GM19467 (cell line): ENCODE measurements at regions not wholly inside any gene's neighbourhood (a gene's known extent, or its start where the extent isn't known, plus 50 kb on each side); places are given as distances from the start of the nearest gene placed in this dataset.
"Not testable (repeated sequence)": the region's sequence is repeated elsewhere in the genome, so short reads cannot be mapped to it uniquely, and the experiment has no call there.

ENCODE experiments used
- ATAC-seq: cut with Tn5 transposase; IDR thresholded peaks from one replicate; pipeline ENCODE4 v1.9.1; 2021; ENCODE audit warnings: mild to moderate bottlenecking, moderate library complexity; ENCODE audit not compliant: unreplicated experiment

DNA sequence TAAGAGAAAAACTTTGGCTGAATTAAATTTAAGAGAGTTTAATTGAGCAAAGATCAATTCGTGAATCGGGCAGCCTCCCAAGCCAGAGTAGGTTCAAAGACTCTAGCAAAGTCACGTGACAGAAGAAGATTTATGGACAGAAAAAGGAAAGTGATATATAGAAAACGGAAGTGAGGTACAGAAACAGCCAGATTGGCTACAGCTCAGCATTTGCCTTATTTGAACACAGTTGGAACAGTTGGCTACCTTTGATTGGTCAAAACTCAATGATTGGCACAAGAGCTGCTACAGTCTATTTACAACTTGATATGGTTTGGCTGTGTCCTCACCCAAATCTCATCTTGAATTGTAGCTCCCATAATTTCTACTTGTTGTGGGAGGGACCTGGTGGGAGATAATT is 102.6 kb downstream of the PLG start:
- no peak for ATAC-seq

GRCh38 chr6:160808263-160808662 is 106.2 kb downstream of the PLG start:
- ATAC-seq, result no peak

DNA sequence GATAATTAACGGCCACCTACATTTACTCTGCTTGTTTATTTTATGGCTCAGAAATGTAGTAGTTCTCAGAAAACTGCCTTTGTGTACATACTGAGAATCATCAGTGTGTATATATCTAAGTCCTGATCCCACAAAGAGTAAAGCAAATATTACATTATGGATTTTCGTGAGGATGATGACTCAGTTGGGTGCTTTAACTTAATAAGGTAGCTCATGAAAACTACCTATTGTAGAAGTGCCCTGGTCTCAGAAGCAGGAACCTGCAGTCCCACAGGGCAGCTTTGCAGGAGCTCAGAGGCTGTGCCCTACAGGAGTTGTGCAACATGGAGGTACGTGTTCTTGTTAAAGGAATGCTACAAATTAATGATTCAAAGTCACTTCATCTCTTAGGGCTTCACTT is 108.2 kb downstream of the PLG start:
- no peak for ATAC-seq

GRCh38 chr6:160812097-160812496 is 110.1 kb downstream of the PLG start:
- no peak for ATAC-seq

DNA sequence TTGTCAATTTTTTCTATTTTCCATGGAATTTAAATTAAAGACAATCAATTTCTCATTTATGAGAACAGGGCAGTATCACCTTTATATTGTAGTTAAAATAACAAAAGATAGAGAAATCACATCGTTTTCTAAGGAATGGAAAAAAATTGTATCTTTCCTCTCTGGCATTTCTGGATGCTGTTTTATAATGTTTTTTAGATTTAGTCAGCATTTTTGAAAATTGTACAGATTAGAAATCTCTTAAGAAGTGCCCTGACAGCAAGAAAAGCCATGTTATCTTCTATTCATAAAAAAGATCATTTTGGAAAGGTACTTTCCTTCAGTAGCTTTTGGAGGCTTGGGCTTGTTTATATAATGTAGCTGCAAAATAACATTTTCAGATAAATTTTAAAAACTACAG is 116.9 kb downstream of the PLG start:
- no peak for ATAC-seq

DNA sequence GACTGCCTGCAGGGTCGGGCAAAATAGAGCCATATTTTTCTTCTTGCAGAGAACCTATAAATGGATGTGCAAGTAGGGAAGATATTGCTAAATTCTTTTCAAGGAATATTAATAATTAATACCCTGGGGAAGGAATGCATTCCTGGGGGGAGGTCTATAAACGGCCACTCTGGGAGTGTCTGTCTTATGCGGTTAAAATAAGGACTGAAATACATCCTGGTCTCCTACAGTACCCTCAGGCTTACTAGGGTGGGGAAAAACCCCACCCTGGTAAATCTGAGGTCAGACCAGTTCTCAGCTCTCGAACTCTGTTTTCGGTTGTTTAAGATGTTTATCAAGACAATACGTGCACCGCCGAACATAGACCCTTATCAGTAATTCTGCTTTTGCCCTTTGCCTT is 118.6 kb downstream of the PLG start:
- ATAC-seq, result not testable (repeated sequence)

GRCh38 chr6:160831739-160832138 is 129.7 kb downstream of the PLG start:
- no peak for ATAC-seq

DNA sequence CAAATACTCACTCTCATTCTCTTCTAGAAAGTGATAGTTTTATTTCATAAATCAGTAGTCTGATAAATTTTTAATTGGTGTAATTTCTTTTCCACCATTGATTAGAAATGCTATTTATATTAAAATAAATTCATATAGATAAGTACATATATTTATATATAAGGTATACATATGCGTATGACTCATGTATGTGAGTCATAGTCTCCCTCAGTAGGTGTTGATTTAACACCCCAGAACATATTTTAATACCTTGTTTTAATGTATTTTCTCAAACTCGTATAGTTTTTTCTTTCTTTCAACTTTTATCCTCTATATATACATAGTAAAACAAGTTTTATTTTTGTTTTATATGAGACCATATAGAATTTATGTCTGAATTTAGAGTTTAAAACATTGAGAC is 130.4 kb downstream of the PLG start:
- ATAC-seq, result no peak

DNA sequence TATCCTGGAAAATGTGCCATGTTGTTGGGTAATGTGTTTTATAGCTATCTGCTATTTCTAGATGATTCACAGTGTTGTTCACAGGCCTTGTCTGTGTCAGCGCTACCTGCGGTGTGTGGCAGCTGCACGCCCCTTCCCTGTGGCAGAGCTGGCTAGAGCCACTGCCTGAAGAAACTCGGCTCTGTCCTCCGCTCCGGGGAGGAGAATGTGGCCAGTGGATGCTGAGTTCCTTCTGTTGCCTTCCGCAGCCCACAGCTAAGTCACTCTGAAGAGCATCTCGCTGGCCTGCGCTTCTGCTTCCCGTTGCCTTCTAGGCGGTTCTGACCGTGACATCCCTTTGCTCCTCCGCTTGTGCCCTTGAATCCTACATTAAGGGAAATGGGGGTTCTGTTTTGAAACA is 135.1 kb downstream of the PLG start:
- ATAC-seq, result no peak

GRCh38 chr6:160851031-160851430 is 140.5 kb upstream of the MAP3K4 start:
- ATAC-seq, result no peak

GRCh38 chr6:160853946-160854345 is 137.6 kb upstream of the MAP3K4 start:
- ATAC-seq, result no peak

DNA sequence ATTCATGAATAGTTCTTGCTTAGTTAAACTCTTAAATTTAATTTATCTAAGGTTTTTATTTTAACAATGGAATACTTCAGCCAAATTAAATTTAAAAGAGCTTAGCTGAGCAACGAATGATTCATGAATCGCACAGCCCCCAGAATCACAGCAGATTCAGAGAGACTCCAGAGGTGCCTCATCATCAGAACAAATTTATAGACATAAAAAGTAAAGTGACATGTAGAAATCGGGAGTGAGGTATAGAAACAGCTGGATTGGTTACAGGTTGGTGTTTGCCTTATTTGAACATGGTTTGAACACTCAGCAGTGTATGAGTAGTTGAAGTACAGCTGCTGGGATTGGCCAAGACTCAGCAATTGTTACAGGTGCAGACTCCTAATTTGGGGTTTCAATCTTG is 132.7 kb upstream of the MAP3K4 start:
- no peak for ATAC-seq

GRCh38 chr6:160859822-160860221 is 131.7 kb upstream of the MAP3K4 start:
- no peak for ATAC-seq

DNA sequence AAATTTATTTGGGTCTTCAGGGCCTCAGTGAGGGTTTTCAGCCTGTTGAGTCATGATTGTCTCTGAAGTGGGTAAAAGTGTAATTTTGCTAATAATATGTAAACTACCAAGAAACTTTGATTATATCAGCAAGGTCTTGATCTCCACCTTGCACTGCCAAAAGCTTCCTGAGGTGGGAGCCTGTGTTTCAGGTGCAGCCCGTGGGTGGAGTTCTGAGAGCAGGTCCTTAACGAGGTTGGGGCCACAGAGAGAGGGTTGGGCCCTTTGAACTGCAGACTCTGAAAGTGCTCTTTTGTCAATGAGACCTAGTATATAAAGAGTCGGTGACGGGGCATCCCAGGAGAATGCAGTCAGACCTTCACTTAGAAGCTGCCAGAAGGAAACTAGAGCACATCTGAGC is 129.7 kb upstream of the MAP3K4 start:
- ATAC-seq, result no peak

- no peak for ATAC-seq
These were observed 127.8 kb upstream of the MAP3K4 start for GRCh38 chr6:160863782-160864181.

DNA sequence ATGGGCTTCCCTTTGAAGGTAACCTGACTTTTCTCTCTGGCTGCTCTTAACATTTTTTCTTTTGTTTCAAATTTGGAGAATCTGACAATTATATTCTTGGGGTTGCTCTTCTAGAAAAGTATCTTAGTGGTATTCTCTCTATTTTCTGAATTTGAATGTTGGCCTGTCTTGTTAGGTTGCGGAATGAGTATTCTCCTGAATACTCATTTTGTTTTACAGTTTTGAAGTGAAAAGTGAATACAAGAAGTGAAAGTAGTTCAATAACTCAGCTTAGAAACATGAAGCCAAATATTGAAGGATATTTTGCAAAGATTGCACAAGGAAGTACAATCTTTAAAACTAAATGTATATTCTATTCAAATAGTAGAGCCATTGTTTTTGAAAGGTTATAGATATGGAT is 120.2 kb upstream of the MAP3K4 start:
- ATAC-seq, result no peak

GRCh38 chr6:160881148-160881808 is 110.3 kb upstream of the MAP3K4 start:
- no peak for ATAC-seq

DNA sequence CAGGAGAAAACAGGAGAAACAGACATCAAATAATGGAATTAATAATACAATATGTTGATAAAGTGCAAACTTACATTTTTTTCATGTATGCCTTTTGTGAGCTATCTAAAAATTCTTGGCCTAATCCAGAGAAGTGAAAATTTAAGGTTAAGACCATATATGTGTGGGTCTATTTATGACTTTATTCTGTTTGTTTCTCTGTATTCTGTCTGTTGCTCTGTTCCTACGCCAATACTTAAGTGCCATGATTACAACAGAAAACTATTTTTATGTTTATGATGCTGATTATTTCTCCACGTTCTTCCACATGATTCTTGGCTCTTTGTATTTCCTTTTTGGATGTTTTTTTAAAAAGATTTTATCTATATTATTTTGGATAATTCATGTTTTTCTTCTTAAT is 109.6 kb upstream of the MAP3K4 start:
- ATAC-seq, result no peak

DNA sequence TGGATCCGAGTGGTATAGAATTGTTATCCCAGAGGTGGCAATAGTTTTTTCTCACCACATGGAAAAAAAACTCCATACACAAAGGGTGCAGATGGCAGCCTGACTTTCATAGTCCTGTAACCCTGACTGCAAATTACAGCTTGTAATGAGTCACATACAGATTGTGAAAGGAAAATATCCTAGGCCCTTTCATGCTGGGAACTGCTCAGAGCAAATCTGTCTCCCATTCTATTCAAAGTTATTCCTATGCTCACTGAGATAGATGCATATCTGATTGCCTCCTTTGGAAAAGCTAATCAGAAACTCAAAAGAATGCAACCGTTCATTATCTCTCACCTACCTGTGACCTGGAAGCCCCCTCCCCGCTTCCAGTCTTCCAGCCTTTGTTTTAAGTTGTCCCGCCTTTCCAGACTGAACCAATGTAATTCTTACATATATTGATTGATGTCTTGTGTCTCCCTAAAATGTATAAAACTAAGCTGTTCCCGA is 108.7 kb upstream of the MAP3K4 start:
- no peak for ATAC-seq

DNA sequence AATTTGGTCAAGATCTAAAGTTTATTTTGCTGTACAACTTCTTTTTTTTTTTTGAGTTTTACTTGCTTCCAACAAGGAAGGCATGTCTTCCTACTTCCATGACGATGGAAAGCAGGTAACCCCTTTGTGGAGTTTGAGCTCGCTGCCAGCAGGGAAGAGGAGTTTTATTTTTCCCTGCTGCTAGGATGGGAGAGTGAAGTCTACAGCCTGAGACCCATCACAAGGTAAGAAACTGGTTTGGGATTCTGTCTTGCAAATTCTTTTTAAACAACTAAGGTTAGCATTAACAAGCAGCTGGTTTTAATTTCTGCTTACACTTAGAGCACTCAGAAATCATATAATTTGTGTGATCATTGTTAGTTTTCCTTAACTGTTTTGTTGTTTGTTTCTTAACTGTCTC is 108.0 kb upstream of the MAP3K4 start:
- ATAC-seq, result no peak

DNA sequence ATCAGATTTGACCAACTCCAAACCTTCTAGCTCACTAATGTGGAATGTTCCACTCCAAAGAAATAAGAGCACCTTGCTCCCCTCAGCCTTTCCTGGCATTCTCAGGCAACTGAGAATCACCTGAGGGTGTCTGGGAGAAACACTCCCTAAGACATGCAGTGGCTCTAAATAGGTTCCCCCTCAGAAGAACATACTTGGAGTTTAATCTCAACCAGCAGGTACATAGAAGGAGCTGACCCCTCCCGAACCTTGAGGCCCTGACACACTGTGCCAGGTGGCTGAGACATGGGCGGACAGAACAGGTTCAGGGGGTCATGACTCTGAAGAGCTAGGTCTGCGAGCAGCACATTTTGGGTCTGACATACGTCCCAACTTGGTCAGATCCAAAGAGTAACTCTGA is 107.6 kb upstream of the MAP3K4 start:
- ATAC-seq, result no peak

DNA sequence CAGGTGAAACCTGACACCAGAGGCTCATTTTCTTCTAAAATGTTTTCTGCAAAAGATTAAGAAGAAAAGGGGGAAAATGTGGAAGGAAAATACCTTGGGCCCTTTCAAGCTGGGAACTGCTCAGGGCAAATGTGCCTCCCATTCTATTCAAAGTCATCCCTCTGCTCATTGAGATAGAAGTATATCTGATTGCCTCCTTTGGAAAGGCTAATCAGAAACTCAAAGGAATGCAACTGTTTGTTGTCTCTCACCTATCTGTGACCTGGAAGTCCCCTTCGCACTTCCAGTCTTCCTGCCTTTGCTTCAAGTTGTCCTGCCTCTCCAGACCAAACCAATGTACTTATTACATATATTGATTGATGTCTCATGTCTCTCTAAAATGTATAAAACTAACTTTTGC is 102.4 kb upstream of the MAP3K4 start:
- ATAC-seq, result not testable (repeated sequence)

GRCh38 chr6:160891690-160892089 is 99.9 kb upstream of the MAP3K4 start:
- ATAC-seq, result no peak
